SK-N-SH (cell line): ENCODE measurements at regions not wholly inside any gene's neighbourhood (a gene's known extent, or its start where the extent isn't known, plus 50 kb on each side); places are given as distances from the start of the nearest gene placed in this dataset.

ENCODE experiments used
- CTCF ChIA-PET: fragments of 300-600, 350-600 bp; formaldehyde crosslinking; extraction: SDS; loops from one replicate; lab custom pipeline; 2021; lab: Yijun Ruan, JAX
- POLR2A ChIA-PET: fragments of 350-600 bp; sonication (Branson Sonifier 250); formaldehyde crosslinking; extraction: SDS; loops from one replicate; lab custom pipeline; 2020; ENCODE audit warnings: antibody characterized with exemption, inconsistent platforms; lab: Yijun Ruan, JAX
- DNase-seq: peaks from one replicate; pipeline ENCODE4 v3.0.0; 2012
- H2AFZ ChIP-seq: fragments of 200-600 bp; sonication (generic); 2 replicates; pipeline ENCODE4 v1.8.1; 2016; ENCODE audit warnings: antibody characterized with exemption, mild to moderate bottlenecking, low read depth
- H3F3A ChIP-seq: fragments of 200-600 bp; sonication (generic); replicated peaks from 2 replicates; pipeline ENCODE3; 2016; ENCODE audit warnings: antibody characterized with exemption, mild to moderate bottlenecking; ENCODE audit not compliant: insufficient read depth
- H3K27ac ChIP-seq, 2 experiments: fragments of 200-500 bp in 1 of 2; fragments of 200-600 bp in 1 of 2; sonication (Bioruptor generic) in 1 of 2; sonication (generic), shearing (Covaris generic) in 1 of 2; 2 replicates each; pipeline versions ENCODE4 v1.5.1 to v1.6.1; 2014 to 2016; ENCODE audit warnings: low read depth in 2 of 2, inconsistent platforms in 1 of 2, low read length in 1 of 2, mild to moderate bottlenecking in 1 of 2, mixed read lengths in 1 of 2
- H3K27me3 ChIP-seq: fragments of 200-600 bp; sonication (generic), shearing (Covaris generic); 2 replicates; pipeline ENCODE4 v1.6.1; 2016; ENCODE audit warnings: mixed run types; ENCODE audit not compliant: insufficient read depth
- H3K36me3 ChIP-seq, 2 experiments: fragments of 200-500 bp in 1 of 2; fragments of 200-600 bp in 1 of 2; sonication (Bioruptor generic) in 1 of 2; sonication (generic) in 1 of 2; replicated peaks in 1 of 2; 2 replicates each; pipeline versions ENCODE3 to v1.5.1; 2014 to 2016; ENCODE audit warnings: low read length in 1 of 2, mild to moderate bottlenecking in 1 of 2; ENCODE audit not compliant: insufficient read depth in 2 of 2, control insufficient read depth in 1 of 2
- H3K4me1 ChIP-seq, 2 experiments: fragments of 200-500 bp in 1 of 2; fragments of 200-600 bp in 1 of 2; sonication (Bioruptor generic) in 1 of 2; sonication (generic), shearing (Covaris generic) in 1 of 2; 2 replicates each; pipeline versions ENCODE4 v1.5.1 to v1.6.1; 2014 to 2016; ENCODE audit warnings: low read depth in 1 of 2, low read length in 1 of 2, mixed run types in 1 of 2; ENCODE audit not compliant: insufficient read depth in 2 of 2, control insufficient read depth in 1 of 2
- H3K4me2 ChIP-seq: fragments of 200-600 bp; sonication (generic), shearing (Covaris generic); 2 replicates; pipeline ENCODE4 v1.6.1; 2017; ENCODE audit warnings: mixed run types
- H3K4me3 ChIP-seq, 2 experiments: fragments of 200-500 bp in 1 of 2; fragments of 200-600 bp in 1 of 2; sonication (Bioruptor generic) in 1 of 2; sonication (generic), shearing (Covaris generic) in 1 of 2; 2 replicates each; pipeline versions ENCODE4 v1.5.1 to v1.8.1; 2014 to 2016; ENCODE audit warnings: low read depth in 2 of 2, inconsistent platforms in 1 of 2, low read length in 1 of 2, mild to moderate bottlenecking in 1 of 2, mixed read lengths in 1 of 2, moderate library complexity in 1 of 2
- H3K79me2 ChIP-seq: fragments of 200-600 bp; sonication (generic); 2 replicates; pipeline ENCODE4 v1.8.1; 2017; ENCODE audit warnings: mild to moderate bottlenecking; ENCODE audit not compliant: insufficient read depth
- H3K9ac ChIP-seq: fragments of 200-600 bp; sonication (generic); 2 replicates; pipeline ENCODE4 v1.6.1; 2017; ENCODE audit warnings: mixed run types
- H3K9me2 ChIP-seq: fragments of 200-600 bp; sonication (generic); 2 replicates; pipeline ENCODE4 v1.6.1; 2017; ENCODE audit warnings: mixed run types
- H3K9me3 ChIP-seq: fragments of 200-600 bp; sonication (generic); 2 replicates; pipeline ENCODE4 v1.6.1; 2017; ENCODE audit warnings: mixed run types, mild to moderate bottlenecking, moderate library complexity
- H4K20me1 ChIP-seq: fragments of 200-600 bp; sonication (generic); 2 replicates; pipeline ENCODE4 v1.6.1; 2017; ENCODE audit warnings: mild to moderate bottlenecking, mixed run types; ENCODE audit not compliant: insufficient read depth
- EP300 ChIP-seq, 2 experiments: IDR thresholded peaks; 2 replicates each; pipeline versions ENCODE4 v1.4.0 to v1.6.1; 2012; ENCODE audit warnings: borderline replicate concordance in 1 of 2, low read depth in 1 of 2, low read length in 1 of 2
- EZH2phosphoT487 ChIP-seq: fragments of 200-600 bp; sonication (generic); IDR thresholded peaks from 2 replicates; pipeline ENCODE4 v1.6.1; 2017; ENCODE audit warnings: low read depth, mixed run types, mild to moderate bottlenecking, antibody characterized with exemption, moderate library complexity, borderline replicate concordance
- FOSL2 ChIP-seq: IDR thresholded peaks from 2 replicates; pipeline ENCODE4 v1.4.0; 2012; ENCODE audit warnings: low read depth, mild to moderate bottlenecking, moderate library complexity, borderline replicate concordance
- FOXJ3 ChIP-seq: sonication (generic); formaldehyde crosslinking; IDR thresholded peaks from 2 replicates; pipeline ENCODE4 v1.5.1; 2020; ENCODE audit warnings: mild to moderate bottlenecking, missing genetic modification reagents
- GATA2 ChIP-seq: sonication (generic); formaldehyde crosslinking; IDR thresholded peaks from 2 replicates; pipeline ENCODE4 v1.5.0; 2020; ENCODE audit warnings: mild to moderate bottlenecking, missing genetic modification reagents
- JUND ChIP-seq: IDR thresholded peaks from 2 replicates; pipeline ENCODE4 v1.4.0; 2012
- MEF2A ChIP-seq: IDR thresholded peaks from 2 replicates; pipeline ENCODE4 v1.4.0; 2012; ENCODE audit warnings: low read depth, borderline replicate concordance
- MXI1 ChIP-seq: IDR thresholded peaks from 2 replicates; pipeline ENCODE4 v1.6.1; 2012; ENCODE audit warnings: mild to moderate bottlenecking, low read depth, low read length, improper control_type of control experiment
- NFIC ChIP-seq: IDR thresholded peaks from 2 replicates; pipeline ENCODE4 v1.4.0; 2012; ENCODE audit warnings: borderline replicate concordance
- POLR2AphosphoS5 ChIP-seq: IDR thresholded peaks from 2 replicates; pipeline ENCODE4 v1.6.1; 2012; ENCODE audit warnings: low read depth, low read length
- RFX5 ChIP-seq: IDR thresholded peaks from 2 replicates; pipeline ENCODE4 v1.6.1; 2012; ENCODE audit warnings: mild to moderate bottlenecking, improper control_type of control experiment, low read length
- SIN3A ChIP-seq: IDR thresholded peaks from 2 replicates; pipeline ENCODE4 v1.6.1; 2012; ENCODE audit warnings: low read depth, mild to moderate bottlenecking, low read length, moderate library complexity, borderline replicate concordance
- SMC3 ChIP-seq: IDR thresholded peaks from 2 replicates; pipeline ENCODE4 v1.6.1; 2012; ENCODE audit warnings: low read depth, low read length, improper control_type of control experiment
- TAF1 ChIP-seq: IDR thresholded peaks from 2 replicates; pipeline ENCODE4 v1.6.1; 2012; ENCODE audit warnings: low read depth, mild to moderate bottlenecking, low read length, moderate library complexity, borderline replicate concordance
- TCF12 ChIP-seq: IDR thresholded peaks from 2 replicates; pipeline ENCODE4 v1.4.0; 2012
- TEAD4 ChIP-seq: IDR thresholded peaks from 2 replicates; pipeline ENCODE4 v1.4.0; 2012; ENCODE audit warnings: mild to moderate bottlenecking, borderline replicate concordance; ENCODE audit not compliant: insufficient read depth
- TF ChIP-seq, protein P1 (sequence below): IDR thresholded peaks from 2 replicates; pipeline ENCODE4 v1.6.1; 2012; ENCODE audit warnings: mild to moderate bottlenecking, low read depth, low read length, moderate library complexity
- TF ChIP-seq, protein P2 (sequence below): fragments of 200-600 bp; sonication (generic); IDR thresholded peaks from 2 replicates; pipeline ENCODE4 v1.6.1; 2017; ENCODE audit warnings: antibody characterized with exemption, mild to moderate bottlenecking, moderate library complexity
- TF ChIP-seq, protein P3 (sequence below): fragments of 150-350 bp; IDR thresholded peaks from 2 replicates; pipeline ENCODE4 v1.6.1; 2016; ENCODE audit warnings: mild to moderate bottlenecking, low read depth, low read length
- TF ChIP-seq, protein P4 (sequence below): IDR thresholded peaks from 2 replicates; pipeline ENCODE4; 2012

DNA sequence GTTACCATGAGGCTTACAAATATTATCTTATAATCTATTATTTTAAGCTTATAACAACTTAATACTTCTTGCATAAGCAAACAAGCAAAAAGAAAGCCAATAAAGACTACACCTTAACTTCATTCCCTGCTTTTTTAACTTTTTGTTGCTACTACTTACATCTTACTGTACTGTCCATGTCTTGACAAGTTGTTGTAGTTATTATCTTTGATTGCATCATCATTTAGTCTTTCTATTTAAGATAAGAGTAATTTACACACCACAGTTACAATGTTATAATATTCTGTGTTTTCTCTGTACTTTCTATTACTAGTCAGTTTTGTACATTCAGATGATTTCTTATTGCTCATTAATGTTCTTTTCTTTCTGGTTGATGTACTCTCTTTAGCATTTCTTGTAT lies 346.6 kb downstream of the SMARCA1 start:
- H3K4me3 ChIP-seq: no peak overlapping the region
- H3K27ac ChIP-seq: no peak overlapping the region
- POLR2A ChIA-PET: no interaction called here
- H3K9ac ChIP-seq: no peak overlapping the region
- H3F3A ChIP-seq: no peaks in the 10 kb centered on the region
- no peaks in the 10 kb centered on the region for H4K20me1 ChIP-seq
- CTCF ChIA-PET: no interaction called here
- no peak overlapping the region for H3K4me2 ChIP-seq
- TF ChIP-seq MEF2A (no peak), TAF1 (no peak), FOXJ3 (CRISPR knock-in tag) (no peak), TCF12 (no peak), EP300 (IDR thresholded peaks at IDR 0.05; ENCODE audit: borderline replicate concordance in 1 of 2, low read depth in 1 of 2, low read length in 1 of 2) (no peak), SIN3A (no peak), TEAD4 (no peak), GATA2 (CRISPR knock-in tag) (no peak), RFX5 (no peak), MXI1 (no peak), SMC3 (no peak), NFIC (no peak)
- TF ChIP-seq, protein P1, sequence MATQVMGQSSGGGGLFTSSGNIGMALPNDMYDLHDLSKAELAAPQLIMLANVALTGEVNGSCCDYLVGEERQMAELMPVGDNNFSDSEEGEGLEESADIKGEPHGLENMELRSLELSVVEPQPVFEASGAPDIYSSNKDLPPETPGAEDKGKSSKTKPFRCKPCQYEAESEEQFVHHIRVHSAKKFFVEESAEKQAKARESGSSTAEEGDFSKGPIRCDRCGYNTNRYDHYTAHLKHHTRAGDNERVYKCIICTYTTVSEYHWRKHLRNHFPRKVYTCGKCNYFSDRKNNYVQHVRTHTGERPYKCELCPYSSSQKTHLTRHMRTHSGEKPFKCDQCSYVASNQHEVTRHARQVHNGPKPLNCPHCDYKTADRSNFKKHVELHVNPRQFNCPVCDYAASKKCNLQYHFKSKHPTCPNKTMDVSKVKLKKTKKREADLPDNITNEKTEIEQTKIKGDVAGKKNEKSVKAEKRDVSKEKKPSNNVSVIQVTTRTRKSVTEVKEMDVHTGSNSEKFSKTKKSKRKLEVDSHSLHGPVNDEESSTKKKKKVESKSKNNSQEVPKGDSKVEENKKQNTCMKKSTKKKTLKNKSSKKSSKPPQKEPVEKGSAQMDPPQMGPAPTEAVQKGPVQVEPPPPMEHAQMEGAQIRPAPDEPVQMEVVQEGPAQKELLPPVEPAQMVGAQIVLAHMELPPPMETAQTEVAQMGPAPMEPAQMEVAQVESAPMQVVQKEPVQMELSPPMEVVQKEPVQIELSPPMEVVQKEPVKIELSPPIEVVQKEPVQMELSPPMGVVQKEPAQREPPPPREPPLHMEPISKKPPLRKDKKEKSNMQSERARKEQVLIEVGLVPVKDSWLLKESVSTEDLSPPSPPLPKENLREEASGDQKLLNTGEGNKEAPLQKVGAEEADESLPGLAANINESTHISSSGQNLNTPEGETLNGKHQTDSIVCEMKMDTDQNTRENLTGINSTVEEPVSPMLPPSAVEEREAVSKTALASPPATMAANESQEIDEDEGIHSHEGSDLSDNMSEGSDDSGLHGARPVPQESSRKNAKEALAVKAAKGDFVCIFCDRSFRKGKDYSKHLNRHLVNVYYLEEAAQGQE: no peak
- TF ChIP-seq, protein P2, sequence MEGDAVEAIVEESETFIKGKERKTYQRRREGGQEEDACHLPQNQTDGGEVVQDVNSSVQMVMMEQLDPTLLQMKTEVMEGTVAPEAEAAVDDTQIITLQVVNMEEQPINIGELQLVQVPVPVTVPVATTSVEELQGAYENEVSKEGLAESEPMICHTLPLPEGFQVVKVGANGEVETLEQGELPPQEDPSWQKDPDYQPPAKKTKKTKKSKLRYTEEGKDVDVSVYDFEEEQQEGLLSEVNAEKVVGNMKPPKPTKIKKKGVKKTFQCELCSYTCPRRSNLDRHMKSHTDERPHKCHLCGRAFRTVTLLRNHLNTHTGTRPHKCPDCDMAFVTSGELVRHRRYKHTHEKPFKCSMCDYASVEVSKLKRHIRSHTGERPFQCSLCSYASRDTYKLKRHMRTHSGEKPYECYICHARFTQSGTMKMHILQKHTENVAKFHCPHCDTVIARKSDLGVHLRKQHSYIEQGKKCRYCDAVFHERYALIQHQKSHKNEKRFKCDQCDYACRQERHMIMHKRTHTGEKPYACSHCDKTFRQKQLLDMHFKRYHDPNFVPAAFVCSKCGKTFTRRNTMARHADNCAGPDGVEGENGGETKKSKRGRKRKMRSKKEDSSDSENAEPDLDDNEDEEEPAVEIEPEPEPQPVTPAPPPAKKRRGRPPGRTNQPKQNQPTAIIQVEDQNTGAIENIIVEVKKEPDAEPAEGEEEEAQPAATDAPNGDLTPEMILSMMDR: no peak
- DNase-seq: no peak
- no peaks in the 10 kb centered on the region for H3K79me2 ChIP-seq
- no peak overlapping the region for H2AFZ ChIP-seq
- H3K36me3 ChIP-seq: no peaks in the 10 kb centered on the region
- H3K9me2 ChIP-seq: no peaks in the 10 kb centered on the region
- no peaks in the 10 kb centered on the region for H3K4me1 ChIP-seq
- H3K9me3 ChIP-seq: no peaks in the 10 kb centered on the region
- H3K27me3 ChIP-seq: no peaks in the 10 kb centered on the region

DNA sequence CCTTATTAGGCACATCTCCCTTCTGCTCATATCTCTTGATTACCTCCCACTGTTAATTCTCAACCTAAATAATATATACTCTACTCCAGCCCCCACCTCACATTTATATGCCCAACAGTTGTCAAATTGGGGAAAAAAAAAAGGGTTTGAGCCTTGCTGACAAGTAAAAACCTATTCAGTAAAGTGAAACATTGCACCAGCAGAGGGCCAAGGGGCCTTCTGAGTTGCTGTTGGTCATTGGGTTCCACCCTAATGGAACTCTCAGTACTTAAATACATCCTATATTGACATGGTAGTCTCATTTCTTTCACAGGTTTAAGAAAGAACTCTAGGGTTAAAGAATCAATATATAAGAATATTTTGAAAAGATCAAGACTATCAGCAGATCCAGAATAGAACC lies 362.2 kb downstream of the SMARCA1 start:
- TF ChIP-seq GATA2 (CRISPR knock-in tag): no peak
- TF ChIP-seq FOSL2: no peak
- no peak for TF ChIP-seq TCF12
- TF ChIP-seq JUND: no peak
- TF ChIP-seq EZH2phosphoT487: no peak
- TF ChIP-seq, protein P3, sequence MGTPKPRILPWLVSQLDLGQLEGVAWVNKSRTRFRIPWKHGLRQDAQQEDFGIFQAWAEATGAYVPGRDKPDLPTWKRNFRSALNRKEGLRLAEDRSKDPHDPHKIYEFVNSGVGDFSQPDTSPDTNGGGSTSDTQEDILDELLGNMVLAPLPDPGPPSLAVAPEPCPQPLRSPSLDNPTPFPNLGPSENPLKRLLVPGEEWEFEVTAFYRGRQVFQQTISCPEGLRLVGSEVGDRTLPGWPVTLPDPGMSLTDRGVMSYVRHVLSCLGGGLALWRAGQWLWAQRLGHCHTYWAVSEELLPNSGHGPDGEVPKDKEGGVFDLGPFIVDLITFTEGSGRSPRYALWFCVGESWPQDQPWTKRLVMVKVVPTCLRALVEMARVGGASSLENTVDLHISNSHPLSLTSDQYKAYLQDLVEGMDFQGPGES: no peak
- no peak for TF ChIP-seq SMC3
- TF ChIP-seq RFX5: no peak
- no peak for TF ChIP-seq SIN3A
- TF ChIP-seq TAF1: no peak
- TF ChIP-seq POLR2AphosphoS5: no peak
- TF ChIP-seq, protein P4, sequence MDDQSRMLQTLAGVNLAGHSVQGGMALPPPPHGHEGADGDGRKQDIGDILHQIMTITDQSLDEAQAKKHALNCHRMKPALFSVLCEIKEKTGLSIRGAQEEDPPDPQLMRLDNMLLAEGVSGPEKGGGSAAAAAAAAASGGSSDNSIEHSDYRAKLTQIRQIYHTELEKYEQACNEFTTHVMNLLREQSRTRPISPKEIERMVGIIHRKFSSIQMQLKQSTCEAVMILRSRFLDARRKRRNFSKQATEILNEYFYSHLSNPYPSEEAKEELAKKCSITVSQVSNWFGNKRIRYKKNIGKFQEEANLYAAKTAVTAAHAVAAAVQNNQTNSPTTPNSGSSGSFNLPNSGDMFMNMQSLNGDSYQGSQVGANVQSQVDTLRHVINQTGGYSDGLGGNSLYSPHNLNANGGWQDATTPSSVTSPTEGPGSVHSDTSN: no peak
- TF ChIP-seq, all 33 proteins: peak for 0
- no peak overlapping the region for H3K27ac ChIP-seq
- ChIA-PET CTCF (no interaction called here), POLR2A (no interaction called here)
- H3K4me1 ChIP-seq: no peaks in the 10 kb centered on the region
- no peak overlapping the region for H2AFZ ChIP-seq
- H3F3A ChIP-seq: no peaks in the 10 kb centered on the region
- no peaks in the 10 kb centered on the region for H3K9me3 ChIP-seq
- DNase-seq: no peak
- H3K27me3 ChIP-seq: no peaks in the 10 kb centered on the region
- no peaks in the 10 kb centered on the region for H3K79me2 ChIP-seq
- H3K36me3 ChIP-seq: no peaks in the 10 kb centered on the region
- no peak overlapping the region for H3K9ac ChIP-seq
- no peaks in the 10 kb centered on the region for H3K9me2 ChIP-seq
- H4K20me1 ChIP-seq: no peaks in the 10 kb centered on the region
- no peak overlapping the region for H3K4me2 ChIP-seq
- H3K4me3 ChIP-seq: no peak overlapping the region
